ENCODE measurements at regions not wholly inside any gene's neighbourhood (a gene's known extent, or its start where the extent isn't known, plus 50 kb on each side); places are given as distances from the start of the nearest gene placed in this dataset.

- intact Hi-C loops (cut with micrococcal nuclease; ENCODE audit: unreplicated experiment) = no loop called here
- DNase-seq (ENCODE audit: low read depth, low spot score) (no peak), ATAC-seq (no peak; the same call in 2 of the 3 replicates), FAIRE-seq (no peak)
- Histone ChIP-seq H3K9me3 (replicated peaks; ENCODE audit: control insufficient read depth, insufficient read depth, low read length) (no peaks in the 10 kb centered on the region), H3K9ac (ENCODE audit: control insufficient read depth, insufficient read depth, low read length) (no peak overlapping the region), H3K36me3 (ENCODE audit: control insufficient read depth in 2 of 2, insufficient read depth in 2 of 2, low read length in 1 of 2) (no peaks in the 10 kb centered on the region), H3K4me3 (no peak overlapping the region), H4K20me1 (ENCODE audit: control insufficient read depth, insufficient read depth) (no peaks in the 10 kb centered on the region), H3K27ac (ENCODE audit: control insufficient read depth, insufficient read depth) (no peak overlapping the region), H3K4me2 (ENCODE audit: control insufficient read depth, insufficient read depth) (no peak overlapping the region), H3K79me2 (ENCODE audit: control insufficient read depth, insufficient read depth, low read length) (no peaks in the 10 kb centered on the region), H3K27me3 (replicated peaks in 1 of 2; ENCODE audit: control insufficient read depth in 2 of 2, insufficient read depth in 2 of 2, low read length in 1 of 2) (no peaks in the 10 kb centered on the region), H3K4me1 (ENCODE audit: control insufficient read depth, insufficient read depth, low read length) (no peaks in the 10 kb centered on the region), H2AFZ (ENCODE audit: control insufficient read depth, low read depth, low read length) (no peak overlapping the region)
- ChIA-PET POLR2A (no interaction called here), RAD21 (ENCODE audit: unreplicated experiment) (no interaction called here), SMC1A (ENCODE audit: uncharacterized antibody, unreplicated experiment) (no interaction called here), CTCF (no interaction called here)
- in situ Hi-C loops (cut with MboI) = no loop called here
- TF ChIP-seq SRF (IDR thresholded peaks at IDR 0.05; ENCODE audit: low read depth in 2 of 2, low read length in 2 of 2) = no peak
- TF ChIP-seq USF2 (IDR thresholded peaks at IDR 0.05; ENCODE audit: borderline replicate concordance, low read depth, low read length) = no peak
- TF ChIP-seq CEBPB (IDR thresholded peaks at IDR 0.05; ENCODE audit: borderline replicate concordance in 1 of 2, low read depth in 2 of 2, low read length in 2 of 2) = no peak
- TF ChIP-seq ETV6 (conservative IDR thresholded peaks at IDR 0.05 in 1 of 2, IDR thresholded peaks at IDR 0.05 in 1 of 2; ENCODE audit: borderline replicate concordance in 1 of 2, low read depth in 1 of 2) = no peak
- TF ChIP-seq STAT1 (conservative IDR thresholded peaks at IDR 0.05) = no peak
- no peak for TF ChIP-seq CEBPZ (IDR thresholded peaks at IDR 0.05; ENCODE audit: low read depth, low read length)
- BruUV-seq (replicated peaks) = no TSS peak
- 18% methylated on average over 1 of the region's 1 CpG for whole genome bisulfite sequencing (ENCODE audit: insufficient coverage, insufficient replicate concordance, low lambda C conversion rate, missing lambda C conversion rate)
Measured at GRCh38 chr13:63542770-63543169, 2127.1 kb upstream of the PCDH20 start.
